ENCODE measurements at regions not wholly inside any gene's neighbourhood (a gene's known extent, or its start where the extent isn't known, plus 50 kb on each side); places are given as distances from the start of the nearest gene placed in this dataset.

- H3K4me1 Mint-ChIP-seq = no peaks in the 10 kb centered on the region
- ATAC-seq = no peak
- H3K36me3 Mint-ChIP-seq = no peaks in the 10 kb centered on the region
- H3K4me3 Mint-ChIP-seq = no peak overlapping the region
- H3K27ac Mint-ChIP-seq = no peak overlapping the region
- H3K27me3 Mint-ChIP-seq = no peaks in the 10 kb centered on the region
- H3K9me3 Mint-ChIP-seq = peaks cover 3% of the 10 kb centered on the region
Observed at GRCh38 chr5:163993126-163993525, 487.7 kb downstream of the MAT2B start.

GRCh38 chr5:163995206-163995605 is 489.8 kb downstream of the MAT2B start:
- peaks cover 3% of the 10 kb centered on the region for H3K9me3 Mint-ChIP-seq
- H3K36me3 Mint-ChIP-seq = no peaks in the 10 kb centered on the region
- H3K27me3 Mint-ChIP-seq = no peaks in the 10 kb centered on the region
- ATAC-seq = no peak
- no peak overlapping the region for H3K4me3 Mint-ChIP-seq
- H3K4me1 Mint-ChIP-seq = peaks cover 3% of the 10 kb centered on the region
- no peak overlapping the region for H3K27ac Mint-ChIP-seq

DNA sequence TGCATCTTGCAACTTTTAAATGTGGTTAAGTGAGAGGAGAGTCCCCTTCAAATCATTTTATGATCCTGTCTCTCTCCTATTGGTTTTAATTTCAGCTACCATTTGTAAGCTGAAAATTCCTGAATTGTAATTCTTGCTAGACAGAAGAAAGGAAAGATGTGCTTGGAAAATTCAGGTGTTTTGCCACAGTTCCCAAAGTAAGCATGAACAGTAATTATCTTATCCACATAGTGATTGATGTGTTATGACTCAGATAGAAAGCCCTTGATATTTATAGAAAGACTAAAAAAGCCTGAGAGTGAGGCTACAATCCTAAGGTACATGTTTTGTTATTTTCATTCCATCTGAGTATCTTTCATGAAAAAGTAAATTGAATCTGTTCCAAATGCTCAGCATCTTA is 492.5 kb downstream of the MAT2B start:
- H3K27ac Mint-ChIP-seq = no peak overlapping the region
- H3K36me3 Mint-ChIP-seq = no peaks in the 10 kb centered on the region
- H3K4me3 Mint-ChIP-seq = no peak overlapping the region
- H3K27me3 Mint-ChIP-seq = no peaks in the 10 kb centered on the region
- H3K9me3 Mint-ChIP-seq = peaks cover 3% of the 10 kb centered on the region
- H3K4me1 Mint-ChIP-seq = peaks cover 4% of the 10 kb centered on the region
- ATAC-seq = no peak

- ATAC-seq = no peak
- Mint-ChIP-seq H3K27ac (no peak overlapping the region), H3K36me3 (no peaks in the 10 kb centered on the region), H3K4me1 (peaks cover 4% of the 10 kb centered on the region), H3K4me3 (no peak overlapping the region), H3K9me3 (peaks cover 3% of the 10 kb centered on the region), H3K27me3 (no peaks in the 10 kb centered on the region)
Observed at GRCh38 chr5:164000241-164000640, 494.8 kb downstream of the MAT2B start.

- Mint-ChIP-seq H3K27ac (no peak overlapping the region), H3K36me3 (no peaks in the 10 kb centered on the region), H3K27me3 (no peaks in the 10 kb centered on the region), H3K9me3 (peaks cover 3% of the 10 kb centered on the region), H3K4me1 (peaks cover 4% of the 10 kb centered on the region), H3K4me3 (no peak overlapping the region)
- ATAC-seq = no peak
Observed at GRCh38 chr5:164000819-164001218, 495.4 kb downstream of the MAT2B start.

- Mint-ChIP-seq H3K27me3 (no peaks in the 10 kb centered on the region), H3K4me3 (no peak overlapping the region), H3K27ac (no peak overlapping the region), H3K4me1 (peaks cover 4% of the 10 kb centered on the region), H3K9me3 (no peaks in the 10 kb centered on the region), H3K36me3 (no peaks in the 10 kb centered on the region)
- no peak for ATAC-seq
Observed at GRCh38 chr5:164002214-164002613, 496.8 kb downstream of the MAT2B start.

DNA sequence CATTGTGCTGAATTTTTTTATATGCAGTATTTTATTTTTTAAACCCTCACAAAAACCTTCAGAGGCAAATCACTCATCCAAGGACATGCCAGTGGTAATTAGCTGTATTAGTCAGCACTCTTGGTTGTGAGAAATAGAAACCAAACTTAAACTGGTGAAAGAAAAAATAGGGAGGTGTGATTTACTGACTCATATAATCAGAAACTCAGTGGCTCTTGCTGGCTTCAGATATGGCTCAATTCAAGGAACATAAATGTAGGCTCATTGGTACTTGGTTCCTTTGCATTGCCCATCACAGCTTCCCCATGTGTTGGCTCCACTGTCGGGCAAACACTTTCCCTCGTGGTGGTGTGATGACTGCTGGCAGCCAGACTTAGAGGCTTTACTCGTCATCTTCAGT is 497.2 kb downstream of the MAT2B start:
- Mint-ChIP-seq H3K4me3 (no peak overlapping the region), H3K27me3 (no peaks in the 10 kb centered on the region), H3K27ac (no peak overlapping the region), H3K36me3 (no peaks in the 10 kb centered on the region), H3K4me1 (peaks cover 4% of the 10 kb centered on the region), H3K9me3 (no peaks in the 10 kb centered on the region)
- no peak for ATAC-seq

DNA sequence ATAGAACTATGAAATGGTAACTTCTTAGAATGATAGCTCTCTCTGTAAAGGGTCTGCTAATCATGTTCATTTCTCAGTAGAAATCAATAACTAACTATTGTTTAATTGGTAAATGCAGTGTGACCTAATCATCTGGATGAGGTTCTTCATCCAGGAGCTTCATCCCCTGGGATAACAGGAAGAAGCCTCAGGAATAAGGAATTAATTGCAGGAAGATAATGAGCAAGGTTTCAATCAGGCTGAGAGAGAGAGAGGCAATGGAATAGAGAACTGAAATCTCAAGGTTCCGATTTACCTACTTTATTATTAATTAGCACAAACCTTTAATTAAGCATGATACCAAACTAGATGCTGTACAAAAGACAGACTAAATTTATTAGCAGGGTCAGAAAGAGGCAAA is 499.7 kb downstream of the MAT2B start:
- Mint-ChIP-seq H3K4me1 (peaks cover 2% of the 10 kb centered on the region), H3K36me3 (no peaks in the 10 kb centered on the region), H3K27me3 (no peaks in the 10 kb centered on the region), H3K4me3 (no peak overlapping the region), H3K27ac (no peak overlapping the region), H3K9me3 (no peaks in the 10 kb centered on the region)
- no peak for ATAC-seq

DNA sequence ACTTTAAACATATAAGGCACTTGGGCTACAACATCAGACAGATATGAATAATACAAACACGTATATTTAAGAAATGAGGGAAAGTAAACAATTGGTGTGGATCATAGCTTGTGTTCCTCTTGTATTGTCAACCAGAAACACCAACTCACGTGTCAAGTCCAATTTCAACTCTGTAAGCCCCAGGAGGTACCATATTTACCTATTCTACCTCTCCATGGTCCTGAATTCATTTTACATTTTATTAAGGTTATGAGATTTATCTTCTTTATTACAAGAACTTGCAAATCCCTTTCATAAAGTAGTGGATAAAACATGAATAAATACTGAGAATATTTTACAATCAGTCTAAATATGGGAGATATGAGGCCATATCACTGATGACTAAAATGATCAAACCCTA is 501.6 kb downstream of the MAT2B start:
- Mint-ChIP-seq H3K36me3 (no peaks in the 10 kb centered on the region), H3K4me3 (no peak overlapping the region), H3K27ac (no peak overlapping the region), H3K9me3 (no peaks in the 10 kb centered on the region), H3K4me1 (no peaks in the 10 kb centered on the region), H3K27me3 (no peaks in the 10 kb centered on the region)
- ATAC-seq = no peak

DNA sequence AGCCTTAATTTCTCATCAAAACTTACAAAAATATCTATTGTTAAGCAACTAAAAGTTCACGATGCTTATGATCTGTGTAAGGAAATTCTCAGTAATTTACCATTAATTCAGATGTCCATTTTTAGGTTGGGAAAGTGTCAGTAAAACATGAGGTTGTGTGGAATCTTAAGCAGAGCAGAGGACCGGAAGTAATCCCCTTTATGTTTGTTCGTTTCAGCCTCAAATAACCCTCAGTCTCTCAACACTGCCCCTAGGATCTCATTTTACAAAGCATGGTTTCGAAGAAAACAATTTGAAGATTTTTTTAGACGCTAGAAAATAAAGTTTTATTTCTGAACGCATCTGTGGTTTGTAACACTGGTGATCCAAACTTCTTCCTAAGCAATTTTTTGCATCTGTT is 504.2 kb downstream of the MAT2B start:
- peaks cover 13% of the 10 kb centered on the region for H3K4me1 Mint-ChIP-seq
- no peak overlapping the region for H3K27ac Mint-ChIP-seq
- H3K36me3 Mint-ChIP-seq = no peaks in the 10 kb centered on the region
- H3K9me3 Mint-ChIP-seq = no peaks in the 10 kb centered on the region
- H3K27me3 Mint-ChIP-seq = no peaks in the 10 kb centered on the region
- H3K4me3 Mint-ChIP-seq = no peak overlapping the region
- no peak for ATAC-seq

DNA sequence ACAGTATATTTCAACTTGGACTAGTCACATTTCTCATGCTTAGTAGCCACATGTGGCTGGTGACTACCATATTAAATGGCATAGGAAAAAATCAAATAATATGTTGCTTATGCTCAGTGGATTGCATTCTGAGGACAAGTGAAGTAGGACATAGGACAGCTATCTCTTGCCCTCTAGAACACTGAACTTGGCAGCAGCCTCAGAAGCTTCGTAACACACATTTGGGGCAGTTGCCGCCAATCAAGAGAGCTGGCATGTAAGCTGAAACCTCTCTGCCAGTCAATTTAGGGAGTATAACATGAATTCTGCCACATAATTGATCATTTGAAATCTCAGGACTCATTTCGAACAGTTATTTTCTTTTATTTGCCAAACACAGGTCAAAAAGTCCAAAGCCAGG is 505.5 kb downstream of the MAT2B start:
- H3K9me3 Mint-ChIP-seq = no peaks in the 10 kb centered on the region
- H3K36me3 Mint-ChIP-seq = no peaks in the 10 kb centered on the region
- H3K27ac Mint-ChIP-seq = no peak overlapping the region
- no peaks in the 10 kb centered on the region for H3K27me3 Mint-ChIP-seq
- no peak for ATAC-seq
- peaks cover 13% of the 10 kb centered on the region for H3K4me1 Mint-ChIP-seq
- H3K4me3 Mint-ChIP-seq = no peak overlapping the region

DNA sequence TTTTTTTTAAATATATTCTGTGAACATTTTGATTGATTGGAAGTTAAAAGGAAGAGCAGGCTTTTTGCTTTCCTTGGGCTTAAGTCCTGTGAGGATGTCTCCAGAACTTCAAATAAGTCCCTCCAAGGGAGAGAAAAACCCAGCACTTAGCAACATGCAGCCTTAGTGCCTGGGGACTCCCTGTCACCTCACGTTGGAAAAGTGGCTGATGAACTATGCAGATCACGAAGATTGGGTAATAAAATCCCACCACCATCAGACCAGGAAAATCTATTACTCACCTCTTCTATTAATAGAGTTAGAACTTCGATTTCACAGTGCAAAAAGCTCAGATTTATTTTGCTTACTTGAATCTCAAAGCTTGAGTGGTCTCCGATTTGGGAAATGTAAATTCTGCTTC is 507.0 kb downstream of the MAT2B start:
- ATAC-seq = no peak
- no peaks in the 10 kb centered on the region for H3K36me3 Mint-ChIP-seq
- no peak overlapping the region for H3K4me3 Mint-ChIP-seq
- peak overlapping the region; percentile 70 for H3K27ac Mint-ChIP-seq
- no peaks in the 10 kb centered on the region for H3K27me3 Mint-ChIP-seq
- peaks cover 13% of the 10 kb centered on the region for H3K4me1 Mint-ChIP-seq
- H3K9me3 Mint-ChIP-seq = no peaks in the 10 kb centered on the region

DNA sequence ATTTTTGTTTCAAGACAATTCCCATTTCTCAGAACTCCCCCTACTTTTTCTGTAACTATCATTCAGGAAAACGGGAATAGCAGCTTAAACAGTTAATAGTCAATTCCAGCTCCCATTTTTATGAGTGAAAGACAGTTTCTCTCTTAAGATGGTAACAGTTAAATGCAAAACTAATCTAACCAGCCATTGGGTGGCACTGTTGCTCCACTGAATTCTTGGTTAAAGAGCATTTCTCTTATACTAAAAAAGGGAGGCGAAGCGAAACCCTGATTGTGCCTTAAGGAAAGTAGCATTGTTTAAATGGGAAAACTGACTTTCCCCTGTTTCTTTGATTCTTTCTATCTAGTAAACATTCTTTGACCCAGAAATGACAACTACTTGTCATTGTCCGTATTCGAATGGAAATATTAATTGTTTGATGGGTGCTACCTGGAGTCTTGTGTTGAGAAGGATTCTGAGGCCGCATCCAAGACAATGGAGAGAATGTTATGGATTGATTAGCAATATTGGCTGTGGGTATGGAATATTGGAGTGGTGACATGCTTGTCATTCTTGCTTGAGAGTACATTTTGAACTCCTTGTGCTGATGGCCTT is 507.8 kb downstream of the MAT2B start:
- Mint-ChIP-seq H3K36me3 (no peaks in the 10 kb centered on the region), H3K4me3 (no peak overlapping the region), H3K9me3 (no peaks in the 10 kb centered on the region), H3K4me1 (peaks cover 13% of the 10 kb centered on the region), H3K27me3 (no peaks in the 10 kb centered on the region), H3K27ac (peak overlapping the region; percentile 70)
- ATAC-seq = no peak

DNA sequence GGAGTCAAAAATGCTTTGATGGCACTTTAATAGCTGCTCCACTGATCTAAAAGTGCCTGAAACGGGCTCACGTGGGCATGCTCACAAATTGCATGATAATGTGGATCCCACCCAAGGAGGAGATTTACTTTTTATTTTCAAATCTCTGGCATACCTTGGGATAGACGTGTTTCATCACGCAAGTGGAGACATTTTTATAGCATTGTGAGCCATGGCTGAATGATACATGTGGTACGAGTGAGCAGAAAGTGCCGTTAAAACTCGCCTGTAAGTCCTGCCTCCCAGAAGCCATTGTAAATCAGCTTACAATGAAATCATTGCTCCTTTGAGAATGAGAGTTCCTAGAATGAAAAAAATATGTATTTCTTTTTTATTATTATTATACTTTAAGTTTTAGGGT is 514.7 kb downstream of the MAT2B start:
- no peaks in the 10 kb centered on the region for H3K4me1 Mint-ChIP-seq

GRCh38 chr5:164027738-164028137 is 522.3 kb downstream of the MAT2B start:
- Mint-ChIP-seq H3K9me3 (peaks cover 7% of the 10 kb centered on the region), H3K27ac (no peak overlapping the region), H3K27me3 (no peaks in the 10 kb centered on the region), H3K4me3 (no peak overlapping the region), H3K36me3 (no peaks in the 10 kb centered on the region), H3K4me1 (no peaks in the 10 kb centered on the region)
- no peak for ATAC-seq

More for the DNA sequence above, 514.7 kb downstream of the MAT2B start:
- ATAC-seq = no peak
- Mint-ChIP-seq H3K9me3 (peaks cover 7% of the 10 kb centered on the region), H3K4me3 (no peak overlapping the region), H3K27me3 (no peaks in the 10 kb centered on the region), H3K27ac (no peak overlapping the region), H3K36me3 (no peaks in the 10 kb centered on the region)

- no peak for ATAC-seq
- no peak overlapping the region for H3K27ac Mint-ChIP-seq
- no peaks in the 10 kb centered on the region for H3K36me3 Mint-ChIP-seq
- no peaks in the 10 kb centered on the region for H3K4me1 Mint-ChIP-seq
- H3K9me3 Mint-ChIP-seq = peaks cover 3% of the 10 kb centered on the region
- no peak overlapping the region for H3K4me3 Mint-ChIP-seq
- no peaks in the 10 kb centered on the region for H3K27me3 Mint-ChIP-seq
Observed at GRCh38 chr5:164038128-164038783, 532.8 kb downstream of the MAT2B start.
